Thymus (tissue), 11 donors: ENCODE measurements at regions not wholly inside any gene's neighbourhood (a gene's known extent, or its start where the extent isn't known, plus 50 kb on each side); places are given as distances from the start of the nearest gene placed in this dataset.

Source experiments
- DNase-seq, 9 donors: peaks; one replicate each; pipeline ENCODE4 v3.0.0-alpha.2; 2013; ENCODE audit warnings: low spot score in 9 of 9, low read depth in 6 of 9, missing footprints in 1 of 9
- H3K27ac ChIP-seq, 2 donors: one replicate each; pipeline ENCODE4 v1.5.1; 2013; ENCODE audit warnings: control low read depth in 1 of 2, low read depth in 1 of 2, low read length in 1 of 2, mild to moderate bottlenecking in 1 of 2, moderate library complexity in 1 of 2
- H3K27me3 ChIP-seq, 2 donors: one replicate each; pipeline ENCODE4 v1.5.1; 2013; ENCODE audit warnings: low read length in 1 of 2; ENCODE audit not compliant: control insufficient read depth in 2 of 2, insufficient read depth in 1 of 2
- H3K36me3 ChIP-seq, 2 donors: one replicate each; pipeline ENCODE4 v1.5.1; 2013; ENCODE audit warnings: low read length in 1 of 2, mild to moderate bottlenecking in 1 of 2, moderate library complexity in 1 of 2; ENCODE audit not compliant: control insufficient read depth in 2 of 2, insufficient read depth in 2 of 2
- H3K4me1 ChIP-seq, 2 donors: one replicate each; pipeline ENCODE4 v1.5.1; 2013; ENCODE audit warnings: low read length in 2 of 2; ENCODE audit not compliant: control insufficient read depth in 2 of 2, insufficient read depth in 2 of 2
- H3K4me3 ChIP-seq, 2 donors: one replicate each; pipeline ENCODE4 v1.5.1; 2013; ENCODE audit warnings: low read length in 2 of 2, control low read depth in 1 of 2, mild to moderate bottlenecking in 1 of 2
- H3K9me3 ChIP-seq, 2 donors: one replicate each; pipeline ENCODE4 v1.5.1; 2013; ENCODE audit warnings: low read length in 1 of 2, mild to moderate bottlenecking in 1 of 2; ENCODE audit not compliant: control insufficient read depth in 2 of 2, insufficient read depth in 1 of 2
- WGBS: extraction: QIAGEN DNeasy Blood & Tissue Kit; methylation state at CpG from one replicate; pipeline ENCODE4 v1.1.7; 2013; 5-methylcytosine and 5-hydroxymethylcytosine counted together
- donor health status: healthy.

DNA sequence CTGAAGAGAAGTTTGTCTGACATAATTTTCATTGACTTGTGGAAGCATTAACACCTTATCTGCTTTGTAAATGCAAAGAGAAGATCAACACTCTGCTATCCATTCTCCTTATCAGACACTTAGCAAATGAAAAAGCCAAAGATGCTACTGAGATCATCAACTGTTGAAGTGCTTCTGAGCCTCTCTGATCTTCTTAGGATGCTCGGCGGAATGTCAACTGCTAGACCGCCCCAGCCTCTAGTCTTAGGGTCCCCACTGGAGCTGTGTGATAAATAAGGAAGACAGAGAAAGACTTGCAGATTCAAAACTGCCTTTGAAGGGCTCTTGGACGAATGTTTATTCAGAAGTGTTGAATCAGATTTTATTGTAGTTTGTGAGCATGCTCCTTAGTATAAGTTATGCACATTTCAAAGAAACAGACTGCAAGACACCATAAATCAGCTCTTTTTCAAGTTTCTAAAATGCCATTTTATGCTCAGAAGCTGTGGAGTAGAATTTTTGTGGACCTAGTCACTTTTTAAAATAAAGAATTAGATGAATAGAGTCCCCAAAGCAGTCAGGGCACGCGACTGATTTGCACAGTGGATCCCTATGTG, 197.9 kb downstream of the DIRAS2 start:
- H3K27ac ChIP-seq, result no peak overlapping the region
- H3K4me3 ChIP-seq, result no peak overlapping the region
- no peaks in the 10 kb centered on the region for H3K27me3 ChIP-seq
- no peaks in the 10 kb centered on the region for H3K9me3 ChIP-seq
- H3K4me1 ChIP-seq, result no peaks in the 10 kb centered on the region
- H3K36me3 ChIP-seq, result no peaks in the 10 kb centered on the region
- DNase-seq, result no peak
- 91% methylated on average over 6 of the region's 6 CpGs for WGBS

- no peak overlapping the region for H3K27ac ChIP-seq
- H3K36me3 ChIP-seq, result no peaks in the 10 kb centered on the region
- H3K9me3 ChIP-seq, result no peaks in the 10 kb centered on the region
- 88% methylated on average over 3 of the region's 3 CpGs for WGBS
- no peak for DNase-seq
- H3K27me3 ChIP-seq, result no peaks in the 10 kb centered on the region
- no peaks in the 10 kb centered on the region for H3K4me1 ChIP-seq
- H3K4me3 ChIP-seq, result no peak overlapping the region
Measured at GRCh38 chr9:90445391-90445790, 197.2 kb downstream of the DIRAS2 start.

- DNase-seq, result no peak
- 95% methylated on average over 7 of the region's 7 CpGs for WGBS
Measured at GRCh38 chr9:90446200-90446948, 196.2 kb downstream of the DIRAS2 start.

DNA sequence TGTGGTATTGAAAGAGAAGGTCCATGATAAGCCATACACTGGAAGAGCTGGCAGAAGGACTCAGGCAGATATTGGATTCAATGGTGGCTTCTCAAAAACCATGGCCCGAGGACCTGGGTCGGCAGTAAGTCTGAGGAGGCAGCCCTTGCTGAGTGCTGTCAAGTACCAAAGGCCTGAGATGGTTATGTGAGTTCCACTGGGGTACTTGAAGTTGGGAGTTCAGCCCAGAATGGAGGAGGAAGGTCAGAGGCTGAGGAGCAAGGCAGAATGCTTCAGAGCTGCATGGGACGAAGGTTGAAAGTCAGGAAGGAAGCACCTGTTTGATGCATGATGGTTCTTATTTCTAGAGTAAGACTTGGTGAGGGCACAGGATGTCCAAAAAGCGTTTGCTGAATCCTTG, 194.9 kb downstream of the DIRAS2 start:
- Histone ChIP-seq H3K27me3 (no peaks in the 10 kb centered on the region), H3K4me3 (no peak overlapping the region), H3K9me3 (no peaks in the 10 kb centered on the region), H3K36me3 (no peaks in the 10 kb centered on the region), H3K4me1 (no peaks in the 10 kb centered on the region), H3K27ac (no peak overlapping the region)
- 84% methylated on average over 4 of the region's 4 CpGs for WGBS
- DNase-seq, result no peak

More at GRCh38 chr9:90446200-90446948, 196.2 kb downstream of the DIRAS2 start:
- no peak overlapping the region for H3K27ac ChIP-seq
- H3K4me1 ChIP-seq, result no peaks in the 10 kb centered on the region
- H3K27me3 ChIP-seq, result no peaks in the 10 kb centered on the region
- no peak overlapping the region for H3K4me3 ChIP-seq
- H3K36me3 ChIP-seq, result no peaks in the 10 kb centered on the region
- no peaks in the 10 kb centered on the region for H3K9me3 ChIP-seq

GRCh38 chr9:90449213-90449925, 193.3 kb downstream of the DIRAS2 start:
- 93% methylated on average over 4 of the region's 4 CpGs for WGBS
- DNase-seq, result no peak
- H3K9me3 ChIP-seq, result no peaks in the 10 kb centered on the region
- H3K36me3 ChIP-seq, result no peaks in the 10 kb centered on the region
- H3K27ac ChIP-seq, result no peak overlapping the region
- H3K4me3 ChIP-seq, result no peak overlapping the region
- peaks cover 0 to 2% of the 10 kb centered on the region in 2 donors for H3K27me3 ChIP-seq
- no peaks in the 10 kb centered on the region for H3K4me1 ChIP-seq

- Histone ChIP-seq H3K27ac (no peak overlapping the region), H3K9me3 (no peaks in the 10 kb centered on the region), H3K4me3 (no peak overlapping the region), H3K27me3 (peaks cover 0 to 2% of the 10 kb centered on the region in 2 donors), H3K4me1 (no peaks in the 10 kb centered on the region), H3K36me3 (no peaks in the 10 kb centered on the region)
- WGBS, result 89% methylated on average over 1 of the region's 1 CpG
- no peak for DNase-seq
Measured at GRCh38 chr9:90451804-90452203, 190.8 kb downstream of the DIRAS2 start.

DNA sequence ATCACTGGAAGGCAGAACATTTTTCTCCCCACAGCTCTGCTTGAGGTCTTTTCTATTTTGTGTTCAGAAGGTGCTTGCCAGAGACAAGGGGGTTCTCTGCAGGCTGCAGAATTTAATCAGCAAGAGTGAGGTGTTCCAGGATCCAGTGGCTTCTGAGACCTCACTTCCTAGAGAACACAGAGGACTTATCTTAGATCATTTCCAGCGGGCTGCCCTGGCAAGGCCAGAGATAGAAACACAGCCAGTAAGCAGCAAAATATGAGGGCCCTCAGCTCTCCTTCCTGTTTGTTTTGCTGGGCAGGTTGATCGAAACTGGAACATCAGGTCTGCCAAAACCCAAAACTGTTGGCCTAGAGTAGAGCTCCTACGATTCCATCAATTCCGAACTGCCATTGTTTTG, 187.3 kb downstream of the DIRAS2 start:
- 96% methylated on average over 4 of the region's 4 CpGs for WGBS
- Histone ChIP-seq H3K36me3 (no peaks in the 10 kb centered on the region), H3K27me3 (peaks cover 0 to 2% of the 10 kb centered on the region in 2 donors), H3K27ac (no peak overlapping the region), H3K4me3 (no peak overlapping the region), H3K4me1 (no peaks in the 10 kb centered on the region), H3K9me3 (no peaks in the 10 kb centered on the region)
- no peak for DNase-seq

- H3K36me3 ChIP-seq, result no peaks in the 10 kb centered on the region
- no peak for DNase-seq
- WGBS, result 90% methylated on average over 9 of the region's 9 CpGs
Measured at GRCh38 chr9:90457386-90458190, 185.0 kb downstream of the DIRAS2 start.

More at GRCh38 chr9:90457386-90458190, 185.0 kb downstream of the DIRAS2 start:
- H3K27ac ChIP-seq, result no peak overlapping the region
- H3K9me3 ChIP-seq, result no peaks in the 10 kb centered on the region
- no peaks in the 10 kb centered on the region for H3K4me1 ChIP-seq
- no peak overlapping the region for H3K4me3 ChIP-seq
- H3K27me3 ChIP-seq, result peaks cover 0 to 2% of the 10 kb centered on the region in 2 donors
